ENCODE measurements at regions not wholly inside any gene's neighbourhood (a gene's known extent, or its start where the extent isn't known, plus 50 kb on each side); places are given as distances from the start of the nearest gene placed in this dataset.

GRCh38 chr10:113320987-113321386, 231.9 kb upstream of the HABP2 start:
- no peak for TF ChIP-seq SP1 (IDR thresholded peaks at IDR 0.05)
- TF ChIP-seq HDGF (IDR thresholded peaks at IDR 0.05; ENCODE audit: borderline replicate concordance) = no peak
- TF ChIP-seq L3MBTL2 (conservative IDR thresholded peaks at IDR 0.05) = no peak
- TF ChIP-seq ELF4 (IDR thresholded peaks at IDR 0.05) = no peak
- no peak for TF ChIP-seq FOXA1 (IDR thresholded peaks at IDR 0.05)
- no peak for TF ChIP-seq CTBP1 (IDR thresholded peaks at IDR 0.05; ENCODE audit: borderline replicate concordance)
- TF ChIP-seq TARDBP (IDR thresholded peaks at IDR 0.05) = no peak
- TF ChIP-seq LEF1 (IDR thresholded peaks at IDR 0.05; ENCODE audit: borderline replicate concordance) = no peak
- no peak for TF ChIP-seq FOXM1 (IDR thresholded peaks at IDR 0.05; ENCODE audit: borderline replicate concordance)
- CTCF ChIA-PET = no interaction called here
- no peak for DNase-seq (ENCODE audit: extremely low spot score)
- POLR2A ChIA-PET = no interaction called here

DNA sequence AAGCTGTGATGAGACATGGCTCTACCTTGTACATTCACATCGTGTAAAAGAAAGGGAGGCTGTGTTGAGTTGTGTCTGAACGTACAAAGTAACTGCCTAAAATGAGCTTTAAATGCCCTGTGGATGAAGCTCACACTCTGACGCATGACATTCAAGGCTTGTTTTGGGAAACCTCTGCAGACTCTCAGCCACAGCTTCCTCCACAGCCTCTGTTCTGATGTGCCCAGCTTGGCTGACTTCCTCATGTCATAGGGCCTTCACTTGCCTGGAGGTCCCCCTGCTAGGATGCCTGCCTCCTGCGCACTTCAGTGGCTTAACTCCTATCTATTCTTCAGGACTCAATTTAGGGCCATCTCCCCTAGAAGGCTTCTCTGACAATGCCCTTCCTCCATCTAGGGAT, 230.0 kb upstream of the HABP2 start:
- ChIA-PET POLR2A (no interaction called here), CTCF (no interaction called here)
- no peak for DNase-seq (ENCODE audit: extremely low spot score)
- TF ChIP-seq HDGF (IDR thresholded peaks at IDR 0.05; ENCODE audit: borderline replicate concordance) (no peak), ZNF384 (IDR thresholded peaks at IDR 0.05) (no peak), L3MBTL2 (conservative IDR thresholded peaks at IDR 0.05) (no peak), TARDBP (IDR thresholded peaks at IDR 0.05) (no peak), NFRKB (IDR thresholded peaks at IDR 0.05) (no peak), CTBP1 (IDR thresholded peaks at IDR 0.05; ENCODE audit: borderline replicate concordance) (no peak), BHLHE40 (IDR thresholded peaks at IDR 0.05; ENCODE audit: borderline replicate concordance) (no peak), PKNOX1 (IDR thresholded peaks at IDR 0.05) (no peak), LEF1 (IDR thresholded peaks at IDR 0.05; ENCODE audit: borderline replicate concordance) (no peak), FOXM1 (IDR thresholded peaks at IDR 0.05; ENCODE audit: borderline replicate concordance) (no peak)

DNA sequence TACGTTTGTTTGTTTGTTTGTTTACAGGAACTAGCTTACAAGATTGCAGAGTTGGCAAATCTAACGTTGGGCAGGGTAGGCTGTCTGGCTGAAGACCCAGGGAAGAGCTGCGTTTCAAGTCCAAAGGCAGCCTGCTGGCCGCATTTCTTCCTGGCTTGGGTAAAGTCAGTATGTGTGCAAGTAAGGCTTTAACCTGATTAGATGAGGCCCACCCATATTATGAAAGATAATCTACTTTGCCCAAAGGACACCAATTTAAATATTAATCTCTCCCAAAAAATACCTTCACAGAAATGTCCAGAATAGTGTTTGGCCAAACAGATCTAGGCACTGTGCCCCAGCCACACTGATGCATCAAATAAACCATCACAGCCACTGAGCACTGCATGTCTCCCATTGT, 228.9 kb upstream of the HABP2 start:
- POLR2A ChIA-PET = no interaction called here
- CTCF ChIA-PET = no interaction called here
- no peak for DNase-seq (ENCODE audit: extremely low spot score)
- TF ChIP-seq TARDBP (IDR thresholded peaks at IDR 0.05) (no peak), PKNOX1 (IDR thresholded peaks at IDR 0.05) (no peak), ZNF384 (IDR thresholded peaks at IDR 0.05) (no peak), BHLHE40 (IDR thresholded peaks at IDR 0.05; ENCODE audit: borderline replicate concordance) (no peak), LEF1 (IDR thresholded peaks at IDR 0.05; ENCODE audit: borderline replicate concordance) (no peak), ARNT (IDR thresholded peaks at IDR 0.05) (no peak), HDGF (IDR thresholded peaks at IDR 0.05; ENCODE audit: borderline replicate concordance) (no peak)

- TF ChIP-seq FOXK2 (IDR thresholded peaks at IDR 0.05) = no peak
- TF ChIP-seq PKNOX1 (IDR thresholded peaks at IDR 0.05) = no peak
- no peak for TF ChIP-seq ELF4 (IDR thresholded peaks at IDR 0.05)
- TF ChIP-seq FOXM1 (IDR thresholded peaks at IDR 0.05; ENCODE audit: borderline replicate concordance) = no peak
- TF ChIP-seq SP1 (IDR thresholded peaks at IDR 0.05) = no peak
- TF ChIP-seq TARDBP (IDR thresholded peaks at IDR 0.05) = no peak
- POLR2A ChIA-PET = interaction anchor here (0.8 kb wide), 1 partner anchor 11 kb away, joined by 3 read pairs; no protein-coding TSS in a partner anchor
- CTCF ChIA-PET = interaction anchor here (1.3 kb wide), 1 partner anchor 19 kb away, joined by 4 read pairs; no protein-coding TSS in a partner anchor
- DNase-seq (ENCODE audit: extremely low spot score) = peak; percentile 28
Measured at GRCh38 chr10:113326160-113327111, 226.4 kb upstream of the HABP2 start.

- POLR2A ChIA-PET = no interaction called here
- CTCF ChIA-PET = no interaction called here
- TF ChIP-seq SUZ12 (IDR thresholded peaks at IDR 0.05) (no peak), PKNOX1 (IDR thresholded peaks at IDR 0.05) (no peak), ELF4 (IDR thresholded peaks at IDR 0.05) (no peak), ARNT (IDR thresholded peaks at IDR 0.05) (no peak), HDGF (IDR thresholded peaks at IDR 0.05; ENCODE audit: borderline replicate concordance) (no peak), TARDBP (IDR thresholded peaks at IDR 0.05) (no peak), LEF1 (IDR thresholded peaks at IDR 0.05; ENCODE audit: borderline replicate concordance) (no peak), L3MBTL2 (conservative IDR thresholded peaks at IDR 0.05) (no peak), FOXK2 (IDR thresholded peaks at IDR 0.05) (no peak), BHLHE40 (IDR thresholded peaks at IDR 0.05; ENCODE audit: borderline replicate concordance) (no peak), NFRKB (IDR thresholded peaks at IDR 0.05) (no peak), ZNF384 (IDR thresholded peaks at IDR 0.05) (no peak), CTBP1 (IDR thresholded peaks at IDR 0.05; ENCODE audit: borderline replicate concordance) (no peak), FOXA1 (IDR thresholded peaks at IDR 0.05) (no peak), SP1 (IDR thresholded peaks at IDR 0.05) (no peak)
- no peak for DNase-seq (ENCODE audit: extremely low spot score)
Measured at GRCh38 chr10:113329121-113329596, 223.7 kb upstream of the HABP2 start.

All from HEK293T (cell line).